Activated CD4-positive, CD25-positive, alpha-beta regulatory T cell treated with anti-CD3 and anti-CD28 coated beads, Interleukin-2, amount 50 U/mL, for 72 hours (primary cell): ENCODE measurements at regions not wholly inside any gene's neighbourhood (a gene's known extent, or its start where the extent isn't known, plus 50 kb on each side); places are given as distances from the start of the nearest gene placed in this dataset.
"Not testable (repeated sequence)": the region's sequence is repeated elsewhere in the genome, so short reads cannot be mapped to it uniquely, and the experiment has no call there.

ENCODE experiments used
- DNase-seq: peaks from one replicate; pipeline ENCODE4 v3.0.0; 2021

GRCh38 chr12:125836647-125837046 lies 771.4 kb downstream of the AACS start:
- DNase-seq, result no peak

- DNase-seq, result no peak
Measured at GRCh38 chr12:125841332-125841731, 776.1 kb downstream of the AACS start.

- no peak for DNase-seq
Measured at GRCh38 chr12:125852116-125852515, 786.9 kb downstream of the AACS start.

- DNase-seq, result no peak
Measured at GRCh38 chr12:125852679-125853078, 787.4 kb downstream of the AACS start.

GRCh38 chr12:125853670-125854069 lies 788.4 kb downstream of the AACS start:
- DNase-seq, result no peak

- no peak for DNase-seq
Measured at GRCh38 chr12:125856366-125856765, 791.1 kb downstream of the AACS start.

- DNase-seq, result no peak
Measured at GRCh38 chr12:125856896-125857295, 791.7 kb downstream of the AACS start.

GRCh38 chr12:125860672-125861288 lies 795.5 kb downstream of the AACS start:
- DNase-seq, result no peak

- DNase-seq, result no peak
Measured at GRCh38 chr12:125861299-125862281, 796.4 kb downstream of the AACS start.

GRCh38 chr12:125865236-125865635 lies 800.0 kb downstream of the AACS start:
- DNase-seq, result not testable (repeated sequence)

- DNase-seq, result no peak
Measured at GRCh38 chr12:125871811-125872594, 806.8 kb downstream of the AACS start.

GRCh38 chr12:125873016-125873415 lies 807.8 kb downstream of the AACS start:
- DNase-seq, result no peak

GRCh38 chr12:125878483-125878882 lies 813.2 kb downstream of the AACS start:
- no peak for DNase-seq

GRCh38 chr12:125882141-125882540 lies 816.9 kb downstream of the AACS start:
- no peak for DNase-seq

GRCh38 chr12:125888921-125889320 lies 823.7 kb downstream of the AACS start:
- no peak for DNase-seq

- no peak for DNase-seq
Measured at GRCh38 chr12:125889742-125890141, 824.5 kb downstream of the AACS start.

GRCh38 chr12:125890366-125890905 lies 825.2 kb downstream of the AACS start:
- DNase-seq, result no peak

- no peak for DNase-seq
Measured at GRCh38 chr12:125890971-125891370, 825.7 kb downstream of the AACS start.

- DNase-seq, result no peak
Measured at GRCh38 chr12:125892276-125892675, 827.0 kb downstream of the AACS start.

GRCh38 chr12:125902991-125903390 lies 837.8 kb downstream of the AACS start:
- DNase-seq, result no peak

GRCh38 chr12:125907351-125907750 lies 842.1 kb downstream of the AACS start:
- DNase-seq, result no peak

- DNase-seq, result no peak
Measured at GRCh38 chr12:125919856-125920470, 854.7 kb downstream of the AACS start.

- DNase-seq, result no peak
Measured at GRCh38 chr12:125922330-125922729, 857.1 kb downstream of the AACS start.
